NB4 (cell line): ENCODE measurements at regions not wholly inside any gene's neighbourhood (a gene's known extent, or its start where the extent isn't known, plus 50 kb on each side); places are given as distances from the start of the nearest gene placed in this dataset.

Source experiments
- MYC ChIP-seq: IDR thresholded peaks from 2 replicates; pipeline ENCODE4 v1.6.1; 2011; ENCODE audit warnings: low read depth, low read length
- POLR2A ChIP-seq: IDR thresholded peaks from 2 replicates; pipeline ENCODE4 v1.6.1; 2011; ENCODE audit warnings: mild to moderate bottlenecking; ENCODE audit not compliant: insufficient read length; ENCODE audit errors: extremely low read depth

- TF ChIP-seq MYC (no peak), POLR2A (no peak)
These were observed 125.5 kb upstream of the FRMD4B start for GRCh38 chr3:69511361-69511760.
